ENCODE measurements at regions not wholly inside any gene's neighbourhood (a gene's known extent, or its start where the extent isn't known, plus 50 kb on each side); places are given as distances from the start of the nearest gene placed in this dataset.

GRCh38 chr3:84555629-84556028 is 403.2 kb upstream of the CADM2 start:
- Histone ChIP-seq H3K9me3 (ENCODE audit: control insufficient read depth, low read length) (no peaks in the 10 kb centered on the region), H2AFZ (ENCODE audit: low read depth, low read length) (no peak overlapping the region), H4K91ac (ENCODE audit: low read length) (no peak overlapping the region), H3K4me3 (ENCODE audit: insufficient read depth in 1 of 2, low read depth in 1 of 2, low read length in 2 of 2) (no peak overlapping the region), H3K36me3 (ENCODE audit: control insufficient read depth in 1 of 2, insufficient read depth in 2 of 2, low read depth in 1 of 2, low read length in 2 of 2) (no peaks in the 10 kb centered on the region), H3K4ac (ENCODE audit: low read depth in 1 of 2, low read length in 2 of 2) (no peak overlapping the region), H3K4me1 (ENCODE audit: control insufficient read depth, insufficient read depth, low read depth, low read length) (no peaks in the 10 kb centered on the region), H3K79me1 (replicated peaks; ENCODE audit: low read length, poor library complexity, severe bottlenecking) (no peaks in the 10 kb centered on the region), H3K27ac (ENCODE audit: low read length, poor library complexity, severe bottlenecking) (no peak overlapping the region), H3K14ac (ENCODE audit: low read length in 2 of 2) (no peak overlapping the region), H2BK5ac (ENCODE audit: low read depth, low read length, poor library complexity, severe bottlenecking) (no peak overlapping the region), H3K18ac (ENCODE audit: low read depth in 1 of 2, low read length in 2 of 2) (no peak overlapping the region), H2BK120ac (ENCODE audit: low read depth, low read length) (no peak overlapping the region), H3K4me2 (ENCODE audit: low read length, poor library complexity, severe bottlenecking) (no peak overlapping the region), H3K27me3 (ENCODE audit: control insufficient read depth in 1 of 2, insufficient read depth in 1 of 2, low read length in 2 of 2) (no peaks in the 10 kb centered on the region), H4K8ac (ENCODE audit: low read length) (no peak overlapping the region), H3K23ac (ENCODE audit: low read length in 2 of 2) (no peak overlapping the region), H2BK12ac (ENCODE audit: low read length in 2 of 2) (no peak overlapping the region), H3K9ac (ENCODE audit: low read length) (no peak overlapping the region), H2AK5ac (ENCODE audit: low read length, severe bottlenecking) (no peak overlapping the region), H2BK15ac (ENCODE audit: low read depth, poor library complexity, severe bottlenecking) (no peak overlapping the region)
- 92% methylated on average over 2 of the region's 2 CpGs for WGBS
- no peak for DNase-seq

- Histone ChIP-seq H3K79me1 (replicated peaks; ENCODE audit: low read length, poor library complexity, severe bottlenecking) (no peaks in the 10 kb centered on the region), H3K14ac (ENCODE audit: low read length in 2 of 2) (no peak overlapping the region), H3K4me3 (ENCODE audit: insufficient read depth in 1 of 2, low read depth in 1 of 2, low read length in 2 of 2) (no peak overlapping the region), H2AK5ac (ENCODE audit: low read length, severe bottlenecking) (no peak overlapping the region), H3K4me1 (ENCODE audit: control insufficient read depth, insufficient read depth, low read depth, low read length) (no peaks in the 10 kb centered on the region), H2BK15ac (ENCODE audit: low read depth, poor library complexity, severe bottlenecking) (no peak overlapping the region), H2BK5ac (ENCODE audit: low read depth, low read length, poor library complexity, severe bottlenecking) (no peak overlapping the region), H3K9me3 (ENCODE audit: control insufficient read depth, low read length) (no peaks in the 10 kb centered on the region), H4K91ac (ENCODE audit: low read length) (no peak overlapping the region), H4K8ac (ENCODE audit: low read length) (no peak overlapping the region), H3K23ac (ENCODE audit: low read length in 2 of 2) (no peak overlapping the region), H3K4ac (ENCODE audit: low read depth in 1 of 2, low read length in 2 of 2) (no peak overlapping the region), H3K27me3 (ENCODE audit: control insufficient read depth in 1 of 2, insufficient read depth in 1 of 2, low read length in 2 of 2) (no peaks in the 10 kb centered on the region), H3K9ac (ENCODE audit: low read length) (no peak overlapping the region), H2BK120ac (ENCODE audit: low read depth, low read length) (no peak overlapping the region), H3K36me3 (ENCODE audit: control insufficient read depth in 1 of 2, insufficient read depth in 2 of 2, low read depth in 1 of 2, low read length in 2 of 2) (no peaks in the 10 kb centered on the region), H2BK12ac (ENCODE audit: low read length in 2 of 2) (no peak overlapping the region), H3K27ac (ENCODE audit: low read length, poor library complexity, severe bottlenecking) (no peak overlapping the region), H3K18ac (ENCODE audit: low read depth in 1 of 2, low read length in 2 of 2) (no peak overlapping the region), H2AFZ (ENCODE audit: low read depth, low read length) (no peak overlapping the region), H3K4me2 (ENCODE audit: low read length, poor library complexity, severe bottlenecking) (no peak overlapping the region)
- no peak for DNase-seq
- 75% methylated on average over 3 of the region's 3 CpGs for WGBS
Measured at GRCh38 chr3:84566256-84566655, 392.5 kb upstream of the CADM2 start.

DNA sequence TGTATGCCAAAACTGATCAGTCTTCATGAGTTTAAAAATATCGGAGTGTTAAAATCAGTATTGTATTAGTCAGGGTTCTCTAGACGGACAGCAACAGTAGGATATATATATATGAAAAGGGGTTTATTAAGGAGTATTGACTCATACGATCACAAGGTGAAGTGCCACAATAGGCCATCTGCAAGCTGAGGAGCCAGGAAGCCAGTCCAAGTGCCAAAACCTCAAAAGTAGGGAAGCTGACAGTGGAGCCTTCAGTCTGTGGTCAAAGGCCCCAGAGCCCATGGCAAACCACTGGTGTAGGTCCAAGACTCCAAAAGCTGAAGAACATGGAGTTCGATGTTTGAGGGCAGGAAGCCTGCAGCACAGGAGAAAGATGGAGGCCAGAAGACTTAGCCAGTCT is 391.0 kb upstream of the CADM2 start:
- Histone ChIP-seq H3K79me1 (replicated peaks; ENCODE audit: low read length, poor library complexity, severe bottlenecking) (no peaks in the 10 kb centered on the region), H3K27ac (ENCODE audit: low read length, poor library complexity, severe bottlenecking) (no peak overlapping the region), H3K4me3 (ENCODE audit: insufficient read depth in 1 of 2, low read depth in 1 of 2, low read length in 2 of 2) (no peak overlapping the region), H2AFZ (ENCODE audit: low read depth, low read length) (no peak overlapping the region), H3K4me1 (ENCODE audit: control insufficient read depth, insufficient read depth, low read depth, low read length) (no peaks in the 10 kb centered on the region), H4K91ac (ENCODE audit: low read length) (no peak overlapping the region), H2AK5ac (ENCODE audit: low read length, severe bottlenecking) (no peak overlapping the region), H3K4me2 (ENCODE audit: low read length, poor library complexity, severe bottlenecking) (no peak overlapping the region), H3K4ac (ENCODE audit: low read depth in 1 of 2, low read length in 2 of 2) (no peak overlapping the region), H2BK12ac (ENCODE audit: low read length in 2 of 2) (no peak overlapping the region), H3K27me3 (ENCODE audit: control insufficient read depth in 1 of 2, insufficient read depth in 1 of 2, low read length in 2 of 2) (no peaks in the 10 kb centered on the region), H3K36me3 (ENCODE audit: control insufficient read depth in 1 of 2, insufficient read depth in 2 of 2, low read depth in 1 of 2, low read length in 2 of 2) (no peaks in the 10 kb centered on the region), H3K9ac (ENCODE audit: low read length) (no peak overlapping the region), H2BK120ac (ENCODE audit: low read depth, low read length) (no peak overlapping the region), H4K8ac (ENCODE audit: low read length) (no peak overlapping the region), H3K23ac (ENCODE audit: low read length in 2 of 2) (no peak overlapping the region), H3K9me3 (ENCODE audit: control insufficient read depth, low read length) (no peaks in the 10 kb centered on the region), H3K14ac (ENCODE audit: low read length in 2 of 2) (no peak overlapping the region), H2BK5ac (ENCODE audit: low read depth, low read length, poor library complexity, severe bottlenecking) (no peak overlapping the region), H2BK15ac (ENCODE audit: low read depth, poor library complexity, severe bottlenecking) (no peak overlapping the region), H3K18ac (ENCODE audit: low read depth in 1 of 2, low read length in 2 of 2) (no peak overlapping the region)
- WGBS, result 85% methylated on average over 4 of the region's 4 CpGs
- no peak for DNase-seq

DNA sequence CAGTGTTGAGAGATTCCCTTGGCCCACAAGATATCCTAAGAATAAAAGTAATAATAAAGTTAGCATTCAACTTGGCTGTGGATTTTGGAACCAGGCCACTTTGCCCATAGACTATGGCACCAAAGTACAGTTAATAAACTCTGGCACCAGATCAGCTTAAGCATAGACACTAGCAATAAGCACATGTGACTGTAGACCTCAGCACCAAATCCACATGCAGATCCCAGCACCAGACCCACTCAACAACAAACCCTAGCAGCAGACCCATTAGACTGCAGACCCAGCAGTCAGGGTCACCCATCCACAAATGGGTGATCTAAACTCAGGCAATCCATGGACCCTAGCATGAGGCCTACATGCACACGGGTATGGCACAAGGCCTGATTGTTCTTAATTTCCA is 384.8 kb upstream of the CADM2 start:
- Histone ChIP-seq H3K18ac (ENCODE audit: low read depth in 1 of 2, low read length in 2 of 2) (no peak overlapping the region), H3K4me1 (ENCODE audit: control insufficient read depth, insufficient read depth, low read depth, low read length) (no peaks in the 10 kb centered on the region), H2AK5ac (ENCODE audit: low read length, severe bottlenecking) (no peak overlapping the region), H3K27me3 (ENCODE audit: control insufficient read depth in 1 of 2, insufficient read depth in 1 of 2, low read length in 2 of 2) (no peaks in the 10 kb centered on the region), H3K36me3 (ENCODE audit: control insufficient read depth in 1 of 2, insufficient read depth in 2 of 2, low read depth in 1 of 2, low read length in 2 of 2) (no peaks in the 10 kb centered on the region), H3K9ac (ENCODE audit: low read length) (no peak overlapping the region), H3K79me1 (replicated peaks; ENCODE audit: low read length, poor library complexity, severe bottlenecking) (no peaks in the 10 kb centered on the region), H2BK5ac (ENCODE audit: low read depth, low read length, poor library complexity, severe bottlenecking) (no peak overlapping the region), H2BK12ac (ENCODE audit: low read length in 2 of 2) (no peak overlapping the region), H3K14ac (ENCODE audit: low read length in 2 of 2) (no peak overlapping the region), H3K27ac (ENCODE audit: low read length, poor library complexity, severe bottlenecking) (no peak overlapping the region), H3K9me3 (ENCODE audit: control insufficient read depth, low read length) (peaks cover 13% of the 10 kb centered on the region), H3K4ac (ENCODE audit: low read depth in 1 of 2, low read length in 2 of 2) (no peak overlapping the region), H3K23ac (ENCODE audit: low read length in 2 of 2) (no peak overlapping the region), H3K4me2 (ENCODE audit: low read length, poor library complexity, severe bottlenecking) (no peak overlapping the region), H2BK15ac (ENCODE audit: low read depth, poor library complexity, severe bottlenecking) (no peak overlapping the region), H4K91ac (ENCODE audit: low read length) (no peak overlapping the region), H4K8ac (ENCODE audit: low read length) (no peak overlapping the region), H2BK120ac (ENCODE audit: low read depth, low read length) (no peak overlapping the region), H3K4me3 (ENCODE audit: insufficient read depth in 1 of 2, low read depth in 1 of 2, low read length in 2 of 2) (no peak overlapping the region), H2AFZ (ENCODE audit: low read depth, low read length) (no peak overlapping the region)
- WGBS, result 83% methylated on average over 1 of the region's 1 CpG
- no peak for DNase-seq
